Upper lobe of right lung (tissue), 1 donor: ENCODE measurements at regions not wholly inside any gene's neighbourhood (a gene's known extent, or its start where the extent isn't known, plus 50 kb on each side); places are given as distances from the start of the nearest gene placed in this dataset.
A peak's percentile ranks its signal among the peaks of the same experiment; 100 is the strongest.

Experiments used
- ATAC-seq: fragments of 200-7000 bp; cut with Tn5 transposase; one replicate; pipeline ENCODE4 v1.9.1; 2020; ENCODE audit warnings: mild to moderate bottlenecking, moderate library complexity
- DNase-seq: peaks from one replicate; pipeline ENCODE4 v3.0.0-alpha.2; 2020
- H3K27ac ChIP-seq: fragments of 200-600 bp; one replicate; pipeline ENCODE4 v1.8.0; 2022
- H3K27me3 ChIP-seq: fragments of 200-600 bp; one replicate; pipeline ENCODE4 v1.8.0; 2022; ENCODE audit warnings: mild to moderate bottlenecking
- H3K36me3 ChIP-seq: fragments of 200-600 bp; one replicate; pipeline ENCODE4 v1.8.0; 2022
- H3K4me1 ChIP-seq: fragments of 200-600 bp; one replicate; pipeline ENCODE4 v1.8.0; 2022
- H3K4me3 ChIP-seq: fragments of 200-600 bp; one replicate; pipeline ENCODE4 v1.8.0; 2022; ENCODE audit warnings: mild to moderate bottlenecking
- H3K9me3 ChIP-seq: fragments of 200-600 bp; one replicate; pipeline ENCODE4 v1.8.0; 2022
- intact Hi-C: fragments of 100-400 bp; cut with DNase I; formaldehyde crosslinking; loops from one replicate; pipeline ENCODE4 v1.11.0; 2022
- TF ChIP-seq, protein P1 (sequence below): fragments of 200-600 bp; IDR thresholded peaks from one replicate; pipeline ENCODE4 v1.8.0; 2022; ENCODE audit warnings: antibody characterized with exemption
- donor health status: DM: no; HTN: yes; CAD: no; lungs with severe emphysema.

DNA sequence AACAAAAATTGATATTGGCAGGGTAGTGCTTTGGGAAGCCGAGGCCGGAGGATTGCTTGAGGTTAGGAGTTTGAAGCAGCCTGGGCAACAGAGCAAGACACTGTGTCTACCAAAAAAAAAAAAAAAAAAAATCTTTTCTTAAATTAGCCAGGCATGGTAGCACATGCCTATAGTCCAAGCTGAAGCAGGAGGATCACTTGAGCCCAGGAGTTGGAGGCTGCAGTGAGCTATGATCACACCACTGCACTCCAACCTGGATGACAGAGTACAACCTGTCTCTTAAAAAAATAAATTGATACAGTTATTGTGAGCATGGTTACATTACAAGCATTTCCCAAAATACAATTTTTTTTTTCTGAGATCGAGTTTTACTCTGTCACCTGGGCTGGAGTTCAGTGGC lies 59.4 kb upstream of the SVIL start:
- no peak for ATAC-seq
- no peak overlapping the region for H3K27ac ChIP-seq
- intact Hi-C loops: no loop called here

DNA sequence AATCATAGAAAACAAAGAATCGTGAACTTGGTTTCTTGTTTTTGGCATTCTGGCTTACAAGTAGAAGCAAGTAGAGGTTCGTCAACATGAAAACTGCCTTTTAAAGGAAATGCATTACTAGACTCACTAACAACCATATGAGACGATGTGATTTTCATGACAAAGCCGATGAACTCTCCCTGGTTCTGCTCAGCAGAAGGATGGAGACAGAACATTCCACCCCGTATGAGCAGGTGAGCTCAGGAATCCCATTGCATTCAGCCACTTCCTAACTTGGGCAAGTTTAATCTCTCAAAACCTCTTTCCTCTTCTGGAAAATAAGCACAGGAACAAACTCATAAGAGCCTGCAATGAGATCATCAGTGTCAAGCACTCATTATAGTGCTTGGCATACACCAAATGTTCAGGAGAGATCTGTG lies 57.4 kb upstream of the SVIL start:
- peaks cover 32% of the 10 kb centered on the region for H3K4me1 ChIP-seq
- no peak for DNase-seq
- no peaks in the 10 kb centered on the region for H3K9me3 ChIP-seq
- H3K4me3 ChIP-seq: no peak overlapping the region
- H3K27ac ChIP-seq: peak overlapping the region; percentile 73
- no peaks in the 10 kb centered on the region for H3K27me3 ChIP-seq
- TF ChIP-seq, protein P1, sequence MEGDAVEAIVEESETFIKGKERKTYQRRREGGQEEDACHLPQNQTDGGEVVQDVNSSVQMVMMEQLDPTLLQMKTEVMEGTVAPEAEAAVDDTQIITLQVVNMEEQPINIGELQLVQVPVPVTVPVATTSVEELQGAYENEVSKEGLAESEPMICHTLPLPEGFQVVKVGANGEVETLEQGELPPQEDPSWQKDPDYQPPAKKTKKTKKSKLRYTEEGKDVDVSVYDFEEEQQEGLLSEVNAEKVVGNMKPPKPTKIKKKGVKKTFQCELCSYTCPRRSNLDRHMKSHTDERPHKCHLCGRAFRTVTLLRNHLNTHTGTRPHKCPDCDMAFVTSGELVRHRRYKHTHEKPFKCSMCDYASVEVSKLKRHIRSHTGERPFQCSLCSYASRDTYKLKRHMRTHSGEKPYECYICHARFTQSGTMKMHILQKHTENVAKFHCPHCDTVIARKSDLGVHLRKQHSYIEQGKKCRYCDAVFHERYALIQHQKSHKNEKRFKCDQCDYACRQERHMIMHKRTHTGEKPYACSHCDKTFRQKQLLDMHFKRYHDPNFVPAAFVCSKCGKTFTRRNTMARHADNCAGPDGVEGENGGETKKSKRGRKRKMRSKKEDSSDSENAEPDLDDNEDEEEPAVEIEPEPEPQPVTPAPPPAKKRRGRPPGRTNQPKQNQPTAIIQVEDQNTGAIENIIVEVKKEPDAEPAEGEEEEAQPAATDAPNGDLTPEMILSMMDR: no peak
- ATAC-seq: peak; percentile 80
- intact Hi-C loops: no loop called here
- H3K36me3 ChIP-seq: no peaks in the 10 kb centered on the region

More for the DNA sequence above, 59.4 kb upstream of the SVIL start:
- peaks cover 18% of the 10 kb centered on the region for H3K4me1 ChIP-seq
- TF ChIP-seq, protein P1: no peak
- no peaks in the 10 kb centered on the region for H3K9me3 ChIP-seq
- H3K36me3 ChIP-seq: no peaks in the 10 kb centered on the region
- no peak overlapping the region for H3K4me3 ChIP-seq
- DNase-seq: no peak
- no peaks in the 10 kb centered on the region for H3K27me3 ChIP-seq

- intact Hi-C loops: no loop called here
- DNase-seq: no peak
- no peaks in the 10 kb centered on the region for H3K36me3 ChIP-seq
- H3K27ac ChIP-seq: peak overlapping the region; percentile 73
- TF ChIP-seq, protein P1: no peak
- H3K9me3 ChIP-seq: no peaks in the 10 kb centered on the region
- no peak overlapping the region for H3K4me3 ChIP-seq
- H3K4me1 ChIP-seq: peaks cover 32% of the 10 kb centered on the region
- H3K27me3 ChIP-seq: no peaks in the 10 kb centered on the region
- no peak for ATAC-seq
Observed at GRCh38 chr10:29691564-29692072, 56.8 kb upstream of the SVIL start.

DNA sequence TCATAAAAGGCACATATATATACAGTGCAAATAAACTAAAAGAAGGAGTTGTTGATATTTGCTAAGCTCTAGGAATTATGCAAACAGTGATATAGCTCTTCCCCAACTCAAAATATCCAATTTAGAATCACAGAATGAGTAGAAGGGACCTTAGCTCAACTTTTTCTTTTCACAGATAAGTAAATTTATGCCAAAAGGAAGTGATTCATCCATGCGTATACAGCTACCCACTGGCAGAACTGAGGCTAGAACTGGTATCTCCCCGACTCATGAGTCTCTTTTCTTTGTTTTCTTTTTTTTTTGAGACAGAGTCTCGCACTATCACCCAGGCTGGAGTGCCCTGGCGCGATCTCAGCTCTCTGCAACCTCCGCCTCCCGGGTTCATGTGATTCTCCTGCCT lies 54.2 kb upstream of the SVIL start:
- DNase-seq (no peak), ATAC-seq (peak; percentile 18)
- Histone ChIP-seq H3K27me3 (no peaks in the 10 kb centered on the region), H3K36me3 (peaks cover 15% of the 10 kb centered on the region), H3K4me1 (peaks cover 32% of the 10 kb centered on the region), H3K27ac (peak overlapping the region; percentile 67), H3K4me3 (no peak overlapping the region), H3K9me3 (no peaks in the 10 kb centered on the region)
- intact Hi-C loops: no loop called here
- TF ChIP-seq, protein P1: no peak

DNA sequence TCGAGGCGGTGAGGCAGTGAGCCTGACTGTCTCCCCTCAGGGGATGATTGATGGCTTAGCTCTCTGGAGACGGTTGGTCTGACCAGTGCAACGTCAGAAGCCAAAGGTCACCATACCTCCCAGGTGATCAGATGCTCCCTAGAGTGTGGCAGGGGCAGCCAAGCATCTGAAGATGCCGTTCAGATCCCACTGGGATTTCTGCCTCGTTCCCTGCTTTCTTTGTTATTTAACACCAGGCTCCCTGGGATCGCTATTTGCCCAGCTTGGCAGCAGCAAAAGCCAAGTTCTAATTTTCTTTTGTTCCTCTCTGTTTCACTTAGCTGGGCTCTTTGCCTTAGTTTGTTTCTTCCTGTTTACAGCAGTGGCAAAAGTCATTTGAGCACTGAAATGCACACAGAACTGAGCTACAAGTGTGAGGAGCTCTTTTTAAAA lies 53.5 kb upstream of the SVIL start:
- H3K9me3 ChIP-seq: no peaks in the 10 kb centered on the region
- DNase-seq (no peak), ATAC-seq (peak; percentile 64)
- H3K4me1 ChIP-seq: peaks cover 32% of the 10 kb centered on the region
- H3K27me3 ChIP-seq: no peaks in the 10 kb centered on the region
- intact Hi-C loops: no loop called here
- TF ChIP-seq, protein P1: no peak
- H3K36me3 ChIP-seq: peaks cover 16% of the 10 kb centered on the region
- peak overlapping the region; percentile 67 for H3K27ac ChIP-seq
- peak overlapping the region; percentile 9 for H3K4me3 ChIP-seq
